H9 (cell line): ENCODE measurements at regions not wholly inside any gene's neighbourhood (a gene's known extent, or its start where the extent isn't known, plus 50 kb on each side); places are given as distances from the start of the nearest gene placed in this dataset.
"Not testable (repeated sequence)": the region's sequence is repeated elsewhere in the genome, so short reads cannot be mapped to it uniquely, and the experiment has no call there.

Experiments
- DNase-seq: peaks from one replicate; pipeline ENCODE4 v3.0.0-alpha.2; 2017
- H2AFZ ChIP-seq: one replicate; pipeline ENCODE4 v1.6.1; 2013; ENCODE audit warnings: mild to moderate bottlenecking, low read length, control low read depth, moderate library complexity
- H2AK5ac ChIP-seq: 2 replicates; pipeline ENCODE4 v1.6.1; 2013; ENCODE audit warnings: low read length, control low read depth, mixed read lengths; ENCODE audit not compliant: insufficient read length
- H2BK120ac ChIP-seq: one replicate; pipeline ENCODE4 v1.6.1; 2013; ENCODE audit warnings: low read depth, mild to moderate bottlenecking, low read length, control low read depth, inconsistent platforms; ENCODE audit not compliant: poor library complexity, severe bottlenecking
- H2BK12ac ChIP-seq: 2 replicates; pipeline ENCODE4 v1.6.1; 2013; ENCODE audit warnings: low read length, control low read depth, mixed read lengths, low read depth; ENCODE audit not compliant: insufficient read length
- H2BK15ac ChIP-seq: 2 replicates; pipeline ENCODE4 v1.6.1; 2013; ENCODE audit warnings: low read depth, low read length, control low read depth
- H2BK20ac ChIP-seq: one replicate; pipeline ENCODE4 v1.6.1; 2013; ENCODE audit warnings: low read depth, mild to moderate bottlenecking, low read length, control low read depth, inconsistent platforms; ENCODE audit not compliant: poor library complexity, severe bottlenecking
- H2BK5ac ChIP-seq: 2 replicates; pipeline ENCODE4 v1.6.1; 2013; ENCODE audit warnings: low read length, control low read depth, mixed read lengths; ENCODE audit not compliant: insufficient read length
- H3K14ac ChIP-seq: 2 replicates; pipeline ENCODE4 v1.6.1; 2013; ENCODE audit warnings: low read length, control low read depth; ENCODE audit not compliant: insufficient read depth
- H3K18ac ChIP-seq: 2 replicates; pipeline ENCODE4 v1.6.1; 2013; ENCODE audit warnings: low read depth, mild to moderate bottlenecking, mixed read lengths, low read length, control low read depth; ENCODE audit not compliant: insufficient read length
- H3K23ac ChIP-seq: 2 replicates; pipeline ENCODE4 v1.6.1; 2013; ENCODE audit warnings: low read length, control low read depth, mixed read lengths, low read depth; ENCODE audit not compliant: insufficient read length
- H3K23me2 ChIP-seq: 2 replicates; pipeline ENCODE4 v1.6.1; 2013; ENCODE audit warnings: low read depth, mild to moderate bottlenecking, mixed read lengths, low read length, control low read depth; ENCODE audit not compliant: insufficient read length, poor library complexity, severe bottlenecking
- H3K27ac ChIP-seq: 2 replicates; pipeline ENCODE4 v1.5.1; 2013; ENCODE audit warnings: low read length, control low read depth, mixed read lengths, low read depth; ENCODE audit not compliant: insufficient read length
- H3K27me3 ChIP-seq: 2 replicates; pipeline ENCODE4 v1.6.1; 2013; ENCODE audit warnings: low read length, control low read depth, inconsistent platforms; ENCODE audit not compliant: insufficient read depth
- H3K4ac ChIP-seq: 2 replicates; pipeline ENCODE4 v1.6.1; 2013; ENCODE audit warnings: low read depth, mild to moderate bottlenecking, control low read depth, inconsistent platforms, low read length, moderate library complexity
- H3K4me1 ChIP-seq: 2 replicates; pipeline ENCODE4 v1.6.1; 2013; ENCODE audit warnings: low read length, control low read depth, inconsistent platforms; ENCODE audit not compliant: insufficient read depth
- H3K4me2 ChIP-seq: 2 replicates; pipeline ENCODE4 v1.6.1; 2013; ENCODE audit warnings: low read length, control low read depth, mixed read lengths; ENCODE audit not compliant: insufficient read length, insufficient read depth
- H3K56ac ChIP-seq: 2 replicates; pipeline ENCODE4 v1.6.1; 2013; ENCODE audit warnings: low read depth, mild to moderate bottlenecking, mixed read lengths, low read length, control low read depth; ENCODE audit not compliant: insufficient read length
- H3K79me1 ChIP-seq: 2 replicates; pipeline ENCODE4 v1.6.1; 2013; ENCODE audit warnings: low read depth, mild to moderate bottlenecking, moderate library complexity, low read length, control low read depth, inconsistent platforms; ENCODE audit not compliant: insufficient read depth, poor library complexity, severe bottlenecking
- H3K79me2 ChIP-seq: 2 replicates; pipeline ENCODE4 v1.6.1; 2013; ENCODE audit warnings: low read length, control low read depth, inconsistent platforms; ENCODE audit not compliant: insufficient read depth
- H3K9ac ChIP-seq: 2 replicates; pipeline ENCODE4 v1.6.1; 2013; ENCODE audit warnings: low read length, control low read depth, mixed read lengths; ENCODE audit not compliant: insufficient read length; ENCODE audit errors: extremely low read depth
- H3K9me3 ChIP-seq: one replicate; pipeline ENCODE4 v1.6.1; 2013; ENCODE audit warnings: low read depth, low read length, inconsistent platforms; ENCODE audit not compliant: control insufficient read depth
- H3T11ph ChIP-seq: one replicate; pipeline ENCODE4 v1.6.1; 2013; ENCODE audit warnings: mild to moderate bottlenecking, low read length, control low read depth, inconsistent platforms
- H4K20me1 ChIP-seq: one replicate; pipeline ENCODE4 v1.6.1; 2013; ENCODE audit not compliant: control insufficient read depth, insufficient read length, insufficient read depth
- H4K5ac ChIP-seq: 2 replicates; pipeline ENCODE4 v1.6.1; 2013; ENCODE audit warnings: low read depth, mild to moderate bottlenecking, mixed read lengths, low read length, control low read depth; ENCODE audit not compliant: insufficient read length
- H4K8ac ChIP-seq: replicated peaks from 2 replicates; pipeline ENCODE4 v1.6.1; 2013; ENCODE audit warnings: low read length, control low read depth, mixed read lengths, low read depth; ENCODE audit not compliant: insufficient read length
- H4K91ac ChIP-seq: 2 replicates; pipeline ENCODE4 v1.6.1; 2013; ENCODE audit warnings: low read depth, mild to moderate bottlenecking, moderate library complexity, mixed read lengths, low read length, control low read depth; ENCODE audit not compliant: insufficient read length
- H3K27ac Mint-ChIP-seq, 3 experiments: 2 replicates in 2 of 3; 3 replicates in 1 of 3; pipeline ENCODE4 v1.8.0; 2020 to 2021; ENCODE audit warnings: mixed read lengths in 3 of 3, mild to moderate bottlenecking in 1 of 3, moderate library complexity in 1 of 3
- H3K27me3 Mint-ChIP-seq: 2 replicates; pipeline ENCODE4 v1.8.0; 2021; ENCODE audit warnings: low read depth, mild to moderate bottlenecking, moderate library complexity, mixed read lengths
- H3K36me3 Mint-ChIP-seq, 3 experiments: 2 replicates in 2 of 3; 3 replicates in 1 of 3; pipeline ENCODE4 v1.8.0; 2020 to 2021; ENCODE audit warnings: low read depth in 3 of 3, mixed read lengths in 3 of 3; ENCODE audit not compliant: insufficient read depth in 1 of 3
- H3K4me1 Mint-ChIP-seq, 2 experiments: 2 replicates each; pipeline ENCODE4 v1.8.0; 2020; ENCODE audit warnings: mixed read lengths in 2 of 2
- H3K4me3 Mint-ChIP-seq, 2 experiments: 2 replicates in 1 of 2; 3 replicates in 1 of 2; pipeline ENCODE4 v1.8.0; 2020 to 2021; ENCODE audit warnings: mild to moderate bottlenecking in 2 of 2, mixed read lengths in 2 of 2, moderate library complexity in 1 of 2
- H3K9me3 Mint-ChIP-seq, 2 experiments: 2 replicates in 1 of 2; 3 replicates in 1 of 2; pipeline ENCODE4 v1.8.0; 2020; ENCODE audit warnings: mild to moderate bottlenecking in 2 of 2, mixed read lengths in 2 of 2, moderate library complexity in 1 of 2
- WGBS: extraction: QIAGEN DNeasy Blood & Tissue Kit; methylation state at CpG from one replicate; pipeline ENCODE4 v1.1.7; 2013; ENCODE audit warnings: missing lambda C conversion rate, low lambda C conversion rate, mixed read lengths; ENCODE audit not compliant: insufficient read length; ENCODE audit errors: extremely low coverage; 5-methylcytosine and 5-hydroxymethylcytosine counted together
- TF ChIP-seq, protein P1 (sequence below): fragments of 200-600 bp; sonication (generic); conservative IDR thresholded peaks from 3 replicates; pipeline ENCODE4 v1.8.0; 2021; ENCODE audit warnings: antibody characterized with exemption, mild to moderate bottlenecking

DNA sequence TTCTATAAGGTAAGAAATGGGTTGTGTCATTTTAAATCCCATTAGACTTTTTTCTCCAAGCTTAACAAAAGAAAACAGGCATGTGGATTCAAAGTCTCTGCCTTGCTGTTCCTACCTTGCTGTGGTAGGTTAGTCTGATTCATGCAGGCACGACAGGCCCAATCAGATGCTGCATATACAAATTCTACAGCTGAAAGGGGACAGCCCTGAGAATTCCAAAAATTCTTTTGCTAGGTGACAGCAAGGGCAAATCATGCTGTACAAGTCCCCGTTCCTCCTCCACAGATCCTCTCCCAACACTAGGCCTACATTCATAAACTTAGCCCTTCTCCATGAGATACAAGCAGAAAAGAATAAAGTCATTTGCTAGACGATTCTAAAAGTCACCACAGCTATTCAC lies 161.2 kb upstream of the THBS1 start:
- H2BK120ac ChIP-seq, result no peak overlapping the region
- no peaks in the 10 kb centered on the region for H3K27me3 ChIP-seq
- H3K9ac ChIP-seq, result no peak overlapping the region
- no peak overlapping the region for H3K23ac ChIP-seq
- Mint-ChIP-seq H3K27ac (no peak overlapping the region), H3K27me3 (no peaks in the 10 kb centered on the region), H3K4me3 (no peak overlapping the region), H3K4me1 (peaks cover 13 to 16% of the 10 kb centered on the region in 2 experiments), H3K9me3 (peaks cover 10 to 13% of the 10 kb centered on the region in 2 experiments), H3K36me3 (peaks cover 7 to 30% (median 16%) of the 10 kb centered on the region in 3 experiments)
- no peak overlapping the region for H3K4me2 ChIP-seq
- no peak overlapping the region for H3K18ac ChIP-seq
- H2AK5ac ChIP-seq, result no peak overlapping the region
- H4K20me1 ChIP-seq, result no peaks in the 10 kb centered on the region
- no peaks in the 10 kb centered on the region for H3K79me1 ChIP-seq
- no peak overlapping the region for H4K5ac ChIP-seq
- no peak overlapping the region for H4K91ac ChIP-seq
- no peak overlapping the region for H2BK20ac ChIP-seq
- no CpG with 5 or more reads among the region's 3 CpGs for WGBS
- no peak overlapping the region for H3T11ph ChIP-seq
- H3K9me3 ChIP-seq, result peaks cover 16% of the 10 kb centered on the region
- no peak overlapping the region for H3K14ac ChIP-seq
- no peak overlapping the region for H4K8ac ChIP-seq
- no peak overlapping the region for H2AFZ ChIP-seq
- no peaks in the 10 kb centered on the region for H3K23me2 ChIP-seq
- H3K79me2 ChIP-seq, result no peaks in the 10 kb centered on the region; the same call in 1 of the 2 replicates
- no peak overlapping the region for H3K4ac ChIP-seq
- H2BK5ac ChIP-seq, result no peak overlapping the region
- DNase-seq, result no peak
- no peak overlapping the region for H2BK15ac ChIP-seq
- H3K27ac ChIP-seq, result no peak overlapping the region
- TF ChIP-seq, protein P1, sequence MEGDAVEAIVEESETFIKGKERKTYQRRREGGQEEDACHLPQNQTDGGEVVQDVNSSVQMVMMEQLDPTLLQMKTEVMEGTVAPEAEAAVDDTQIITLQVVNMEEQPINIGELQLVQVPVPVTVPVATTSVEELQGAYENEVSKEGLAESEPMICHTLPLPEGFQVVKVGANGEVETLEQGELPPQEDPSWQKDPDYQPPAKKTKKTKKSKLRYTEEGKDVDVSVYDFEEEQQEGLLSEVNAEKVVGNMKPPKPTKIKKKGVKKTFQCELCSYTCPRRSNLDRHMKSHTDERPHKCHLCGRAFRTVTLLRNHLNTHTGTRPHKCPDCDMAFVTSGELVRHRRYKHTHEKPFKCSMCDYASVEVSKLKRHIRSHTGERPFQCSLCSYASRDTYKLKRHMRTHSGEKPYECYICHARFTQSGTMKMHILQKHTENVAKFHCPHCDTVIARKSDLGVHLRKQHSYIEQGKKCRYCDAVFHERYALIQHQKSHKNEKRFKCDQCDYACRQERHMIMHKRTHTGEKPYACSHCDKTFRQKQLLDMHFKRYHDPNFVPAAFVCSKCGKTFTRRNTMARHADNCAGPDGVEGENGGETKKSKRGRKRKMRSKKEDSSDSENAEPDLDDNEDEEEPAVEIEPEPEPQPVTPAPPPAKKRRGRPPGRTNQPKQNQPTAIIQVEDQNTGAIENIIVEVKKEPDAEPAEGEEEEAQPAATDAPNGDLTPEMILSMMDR, result no peak
- no peak overlapping the region for H2BK12ac ChIP-seq
- no peaks in the 10 kb centered on the region for H3K4me1 ChIP-seq
- no peak overlapping the region for H3K56ac ChIP-seq

- H2BK15ac ChIP-seq, H2BK12ac ChIP-seq, H3K56ac ChIP-seq, H3K4me1 ChIP-seq, H3K27ac ChIP-seq, H4K5ac ChIP-seq, H2AFZ ChIP-seq, H2BK120ac ChIP-seq, H4K8ac ChIP-seq, H3K18ac ChIP-seq, H3K27me3 Mint-ChIP-seq, H2BK20ac ChIP-seq, H3K4me2 ChIP-seq, H2BK5ac ChIP-seq, H2AK5ac ChIP-seq, H3T11ph ChIP-seq, H3K4ac ChIP-seq, H3K23ac ChIP-seq, H3K79me2 ChIP-seq, H3K23me2 ChIP-seq, H3K79me1 ChIP-seq, H3K9ac ChIP-seq, H4K91ac ChIP-seq, H4K20me1 ChIP-seq, H3K27me3 ChIP-seq: not testable (repeated sequence)
- peak overlapping the region in 1 of 3 experiments; percentile 28; a peak in 4 of 7 replicates for H3K27ac Mint-ChIP-seq
- Histone ChIP-seq H3K14ac (peak overlapping the region; percentile 51; the same call in 1 of the 2 replicates), H3K9me3 (peaks cover 16% of the 10 kb centered on the region)
- H3K4me3 Mint-ChIP-seq, result peak overlapping the region; percentile 33 to 53; a peak in 3 of 5 replicates
- peaks cover 13 to 16% of the 10 kb centered on the region in 2 experiments for H3K4me1 Mint-ChIP-seq
- DNase-seq, result peak; percentile 32
- no CpG with 5 or more reads among the region's 19 CpGs for WGBS
- peaks cover 10% of the 10 kb centered on the region in 2 experiments for H3K9me3 Mint-ChIP-seq
- H3K36me3 Mint-ChIP-seq, result peaks cover 7 to 30% (median 16%) of the 10 kb centered on the region in 3 experiments
These were observed 160.6 kb upstream of the THBS1 start for GRCh38 chr15:39420123-39420852.
